GM23338 (cell line): ENCODE measurements at regions not wholly inside any gene's neighbourhood (a gene's known extent, or its start where the extent isn't known, plus 50 kb on each side); places are given as distances from the start of the nearest gene placed in this dataset.

Experiments used
- ATAC-seq: fragments of 200-7000 bp; cut with Tn5 transposase; 3 replicates; pipeline ENCODE4 v1.9.1; 2020
- DNase-seq: peaks from one replicate; pipeline ENCODE4 v3.0.0-alpha.2; 2015; ENCODE audit warnings: low spot score
- H2AFZ ChIP-seq: fragments of 200-600 bp; sonication (generic); 2 replicates; pipeline ENCODE4 v1.8.0; 2016; ENCODE audit warnings: antibody characterized with exemption, mild to moderate bottlenecking, moderate library complexity
- H3F3A ChIP-seq: fragments of 200-600 bp; sonication (generic); replicated peaks from 2 replicates; pipeline ENCODE4 v1.8.0; 2017; ENCODE audit warnings: antibody characterized with exemption, mixed run types, low read depth
- H3K27ac ChIP-seq: fragments of 200-600 bp; sonication (generic); 2 replicates; pipeline ENCODE4 v1.6.1; 2016; ENCODE audit warnings: low read depth
- H3K27me3 ChIP-seq: fragments of 200-600 bp; sonication (generic); 2 replicates; pipeline ENCODE4 v1.8.0; 2016; ENCODE audit warnings: mild to moderate bottlenecking, mixed run types, moderate library complexity; ENCODE audit not compliant: insufficient read depth
- H3K36me3 ChIP-seq: fragments of 200-600 bp; sonication (generic); 2 replicates; pipeline ENCODE4 v1.8.0; 2016; ENCODE audit warnings: mild to moderate bottlenecking; ENCODE audit not compliant: insufficient read depth
- H3K4me1 ChIP-seq: fragments of 200-600 bp; sonication (generic); 2 replicates; pipeline ENCODE4 v1.8.0; 2016; ENCODE audit warnings: mild to moderate bottlenecking, moderate library complexity; ENCODE audit not compliant: insufficient read depth
- H3K4me2 ChIP-seq: fragments of 200-600 bp; sonication (generic); 2 replicates; pipeline ENCODE4 v1.7.1; 2017; ENCODE audit warnings: mixed run types
- H3K4me3 ChIP-seq: fragments of 200-600 bp; sonication (generic); 2 replicates; pipeline ENCODE4 v1.6.1; 2016; ENCODE audit warnings: mixed run types
- H3K79me2 ChIP-seq: fragments of 200-600 bp; sonication (generic); replicated peaks from 2 replicates; pipeline ENCODE4 v1.8.0; 2017; ENCODE audit warnings: mild to moderate bottlenecking; ENCODE audit not compliant: insufficient read depth
- H3K9me2 ChIP-seq: fragments of 200-600 bp; sonication (generic); 2 replicates; pipeline ENCODE4 v1.8.0; 2017; ENCODE audit not compliant: insufficient read depth
- H4K20me1 ChIP-seq: fragments of 200-600 bp; sonication (generic); replicated peaks from 2 replicates; pipeline ENCODE4 v1.8.0; 2017; ENCODE audit warnings: mild to moderate bottlenecking; ENCODE audit not compliant: insufficient read depth
- H3K27ac Mint-ChIP-seq: 2 replicates; pipeline ENCODE4 v1.8.0; 2020; ENCODE audit warnings: inconsistent platforms, mild to moderate bottlenecking, moderate library complexity, mixed read lengths
- H3K27me3 Mint-ChIP-seq: 3 replicates; pipeline ENCODE4 v1.8.0; 2022; ENCODE audit warnings: low read depth, mild to moderate bottlenecking, moderate library complexity, mixed read lengths, inconsistent platforms; ENCODE audit not compliant: insufficient read depth, poor library complexity
- H3K36me3 Mint-ChIP-seq: 3 replicates; pipeline ENCODE4 v1.8.0; 2021; ENCODE audit warnings: low read depth, mild to moderate bottlenecking, inconsistent platforms, moderate library complexity, mixed read lengths
- H3K4me1 Mint-ChIP-seq: 3 replicates; pipeline ENCODE4 v1.8.0; 2020; ENCODE audit warnings: mild to moderate bottlenecking, inconsistent platforms, mixed read lengths
- H3K4me3 Mint-ChIP-seq: 3 replicates; pipeline ENCODE4 v1.8.0; 2021; ENCODE audit warnings: moderate library complexity, mild to moderate bottlenecking, inconsistent platforms, mixed read lengths
- H3K9me3 Mint-ChIP-seq: 3 replicates; pipeline ENCODE4 v1.8.0; 2020; ENCODE audit warnings: moderate library complexity, mild to moderate bottlenecking, inconsistent platforms, mixed read lengths
- CREB1 ChIP-seq: fragments of 250-450 bp; sonication (Bioruptor Pico); IDR thresholded peaks from 2 replicates; pipeline ENCODE4 v1.5.0; 2020; ENCODE audit warnings: low read depth, mild to moderate bottlenecking, moderate library complexity
- CTCF ChIP-seq, 2 experiments: fragments of 200-600 bp in 1 of 2; sonication (generic) in 1 of 2; conservative IDR thresholded peaks; 2 replicates each; pipeline versions ENCODE4 v1.5.1 to v1.6.1; 2016 to 2017; ENCODE audit warnings: antibody characterized with exemption in 2 of 2, low read depth in 2 of 2, mild to moderate bottlenecking in 2 of 2, moderate library complexity in 1 of 2
- EZH2 ChIP-seq: fragments of 200-600 bp; sonication (generic); IDR thresholded peaks from one replicate; pipeline ENCODE4 v1.8.0; 2017; ENCODE audit warnings: antibody characterized with exemption, mild to moderate bottlenecking, low read depth; ENCODE audit not compliant: unreplicated experiment
- EZH2phosphoT487 ChIP-seq: fragments of 200-600 bp; sonication (generic); IDR thresholded peaks from one replicate; pipeline ENCODE4 v1.8.1; 2018; ENCODE audit warnings: antibody characterized with exemption; ENCODE audit not compliant: unreplicated experiment
- JUNB ChIP-seq: IDR thresholded peaks from one replicate; pipeline ENCODE4 v1.6.1; 2016; ENCODE audit warnings: antibody characterized with exemption; ENCODE audit not compliant: unreplicated experiment
- NANOG ChIP-seq: IDR thresholded peaks from 2 replicates; pipeline ENCODE4 v1.6.1; 2016; ENCODE audit warnings: antibody characterized with exemption, borderline replicate concordance
- POLR2AphosphoS5 ChIP-seq: IDR thresholded peaks from 2 replicates; pipeline ENCODE4 v1.6.1; 2016; ENCODE audit warnings: antibody characterized with exemption, low read depth
- REST ChIP-seq: IDR thresholded peaks from one replicate; pipeline ENCODE4 v1.6.1; 2018; ENCODE audit warnings: antibody characterized with exemption; ENCODE audit not compliant: unreplicated experiment
- STAT1 ChIP-seq: IDR thresholded peaks from one replicate; pipeline ENCODE4 v1.6.1; 2016; ENCODE audit warnings: antibody characterized with exemption; ENCODE audit not compliant: unreplicated experiment
- ZNF114 ChIP-seq: fragments of 250-450 bp; sonication (Bioruptor Pico); IDR thresholded peaks from 2 replicates; pipeline ENCODE4 v1.5.0; 2020; ENCODE audit warnings: mild to moderate bottlenecking, moderate library complexity
- ZNF331 ChIP-seq: fragments of 250-450 bp; sonication (Bioruptor Pico); IDR thresholded peaks from 2 replicates; pipeline ENCODE4 v1.5.0; 2020; ENCODE audit warnings: low read depth, mild to moderate bottlenecking, moderate library complexity
- ZNF462 ChIP-seq: fragments of 250-450 bp; sonication (Bioruptor Pico); IDR thresholded peaks from 2 replicates; pipeline ENCODE4 v1.5.0; 2020; ENCODE audit warnings: mild to moderate bottlenecking, moderate library complexity

GRCh38 chr3:21919383-21919782, 168.4 kb upstream of the ZNF385D start (continued):
- no peak for TF ChIP-seq CTCF (conservative IDR thresholded peaks at IDR 0.05; ENCODE audit: low read depth in 2 of 2)
- TF ChIP-seq JUNB, result no peak

GRCh38 chr3:21920421-21920861, 169.4 kb upstream of the ZNF385D start:
- Histone ChIP-seq H3K27me3 (no peaks in the 10 kb centered on the region), H2AFZ (no peak overlapping the region), H3K36me3 (no peaks in the 10 kb centered on the region), H3K4me3 (no peak overlapping the region), H3K79me2 (no peaks in the 10 kb centered on the region), H4K20me1 (no peaks in the 10 kb centered on the region), H3K4me1 (peaks cover 17% of the 10 kb centered on the region; the same call in 1 of the 2 replicates), H3F3A (no peaks in the 10 kb centered on the region), H3K4me2 (no peak overlapping the region), H3K27ac (no peak overlapping the region), H3K9me2 (no peaks in the 10 kb centered on the region)
- no peak overlapping the region for H3K4me3 Mint-ChIP-seq
- no peaks in the 10 kb centered on the region for H3K36me3 Mint-ChIP-seq
- H3K27ac Mint-ChIP-seq, result no peak overlapping the region
- DNase-seq (no peak), ATAC-seq (peak; percentile 40; the same call in 1 of the 3 replicates)
- H3K4me1 Mint-ChIP-seq, result peaks cover 21% of the 10 kb centered on the region; the same call in 2 of the 3 replicates
- H3K9me3 Mint-ChIP-seq, result no peaks in the 10 kb centered on the region
- no peaks in the 10 kb centered on the region for H3K27me3 Mint-ChIP-seq
- no peak for TF ChIP-seq POLR2AphosphoS5
- no peak for TF ChIP-seq EZH2
- no peak for TF ChIP-seq ZNF462
- no peak for TF ChIP-seq REST
- no peak for TF ChIP-seq NANOG
- TF ChIP-seq STAT1, result no peak
- no peak for TF ChIP-seq JUNB
- no peak for TF ChIP-seq ZNF331 (CRISPR knock-in tag)
- no peak for TF ChIP-seq CREB1
- TF ChIP-seq ZNF114, result no peak
- TF ChIP-seq EZH2phosphoT487, result no peak
- no peak for TF ChIP-seq CTCF (conservative IDR thresholded peaks at IDR 0.05; ENCODE audit: low read depth in 2 of 2)
